ENCODE measurements at regions not wholly inside any gene's neighbourhood (a gene's known extent, or its start where the extent isn't known, plus 50 kb on each side); places are given as distances from the start of the nearest gene placed in this dataset.

DNA sequence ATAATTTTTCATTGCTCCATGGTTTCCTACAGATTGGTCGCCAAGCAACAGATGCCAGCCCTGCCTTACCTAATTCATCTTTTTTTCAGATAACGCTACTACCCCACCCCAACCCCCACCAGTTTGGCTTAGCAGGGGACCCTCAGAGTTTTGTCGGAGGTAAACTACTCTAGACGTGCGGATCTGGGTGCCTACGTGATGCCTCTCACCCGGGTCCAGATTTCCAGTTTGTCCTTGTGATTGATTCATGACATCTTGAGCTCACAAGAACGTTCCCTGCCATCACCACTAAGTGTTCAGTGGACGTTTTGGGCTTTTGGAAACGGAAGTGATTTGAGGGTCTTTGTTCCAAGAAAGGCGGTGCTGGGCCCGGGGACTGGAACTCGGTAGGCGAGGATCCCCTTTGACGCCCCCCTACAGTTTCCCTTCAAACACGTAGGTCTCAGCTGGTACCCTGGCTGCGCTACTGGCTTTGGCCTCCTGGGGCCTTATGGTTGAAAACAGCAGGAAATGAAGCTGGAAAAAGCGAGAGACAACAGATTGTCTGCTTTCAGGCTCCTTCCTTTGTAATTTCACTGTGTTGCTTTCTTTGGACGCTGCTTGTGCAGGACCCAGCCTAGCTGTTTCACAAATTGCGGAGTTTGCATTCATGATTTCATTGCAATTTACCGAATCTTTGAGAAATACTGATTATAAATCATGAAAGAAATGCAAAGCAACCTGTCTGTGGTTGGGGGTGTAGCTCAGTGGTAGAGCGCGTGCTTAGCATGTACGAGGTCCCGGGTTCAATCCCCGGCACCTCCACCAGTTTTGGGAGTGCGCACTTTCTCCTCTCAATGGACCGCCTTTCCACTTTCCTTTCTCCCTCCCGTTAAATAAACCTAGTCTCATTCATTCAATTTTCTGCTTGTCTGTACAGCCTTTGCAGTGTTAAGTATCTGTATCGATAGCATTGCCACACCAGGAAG lies 81.0 kb downstream of the GPX5 start:
- Histone ChIP-seq H3K4me2 (ENCODE audit: unreplicated experiment) (peak overlapping the region; percentile 86), H3K36me3 (ENCODE audit: low read depth) (no peaks in the 10 kb centered on the region), H3K27me3 (replicated peaks; ENCODE audit: insufficient read depth) (no peaks in the 10 kb centered on the region), H3K27ac (no peak overlapping the region), H3K9me3 (ENCODE audit: low read depth) (no peaks in the 10 kb centered on the region), H3K9me2 (ENCODE audit: insufficient read depth) (no peaks in the 10 kb centered on the region), H3K4me3 (peak overlapping the region; percentile 76), H4K20me1 (ENCODE audit: insufficient read depth) (no peaks in the 10 kb centered on the region), H3F3A (ENCODE audit: insufficient read depth) (no peaks in the 10 kb centered on the region), H3K4me1 (ENCODE audit: insufficient read depth) (no peaks in the 10 kb centered on the region), H3K79me2 (ENCODE audit: insufficient read depth) (no peaks in the 10 kb centered on the region), H2AFZ (peak overlapping the region; percentile 74), H3K9ac (no peak overlapping the region)
- in situ Hi-C loops (cut with MboI), result no loop called here
- 2 to 3% methylated on average over 30 of the region's 30 CpGs for WGBS, 2 experiments (ENCODE audit: low coverage in 1 of 2, low lambda C conversion rate in 2 of 2, missing lambda C conversion rate in 2 of 2)
- peak; percentile 75 for DNase-seq
- no peak for TF ChIP-seq EZH2phosphoT487 (IDR thresholded peaks at IDR 0.05; ENCODE audit: insufficient read depth, low read depth)
- no peak for TF ChIP-seq EZH2 (IDR thresholded peaks at IDR 0.05; ENCODE audit: insufficient read depth, poor library complexity, severe bottlenecking)

DNA sequence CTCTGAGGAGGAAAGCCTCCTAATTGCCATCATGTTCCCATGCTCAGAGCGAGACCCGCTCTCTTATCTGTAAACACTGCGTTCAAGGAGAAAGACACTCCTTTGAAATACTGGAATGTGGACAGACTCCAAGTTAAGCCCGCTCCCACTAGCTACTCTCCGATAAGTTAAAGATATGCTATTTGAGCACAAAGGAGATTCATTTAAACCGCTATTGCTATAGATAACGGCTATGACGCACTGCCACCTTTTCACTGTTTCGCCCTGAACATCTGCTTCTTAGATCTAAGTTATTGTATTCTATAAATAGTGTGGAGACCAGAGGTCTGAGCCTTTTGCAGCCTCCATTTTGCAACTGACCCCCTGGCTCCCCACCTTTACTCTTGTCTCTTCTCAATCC lies 82.3 kb downstream of the GPX5 start:
- H3K9me2 ChIP-seq (ENCODE audit: insufficient read depth), result no peaks in the 10 kb centered on the region
- in situ Hi-C loops (cut with MboI), result no loop called here
- no peak overlapping the region for H3K27ac ChIP-seq
- H3K4me3 ChIP-seq, result no peak overlapping the region
- no peaks in the 10 kb centered on the region for H3K4me1 ChIP-seq (ENCODE audit: insufficient read depth)
- no peak overlapping the region for H3K4me2 ChIP-seq (ENCODE audit: unreplicated experiment)
- no peaks in the 10 kb centered on the region for H4K20me1 ChIP-seq (ENCODE audit: insufficient read depth)
- no peak overlapping the region for H2AFZ ChIP-seq
- H3K9me3 ChIP-seq (ENCODE audit: low read depth), result no peaks in the 10 kb centered on the region
- H3F3A ChIP-seq (ENCODE audit: insufficient read depth), result no peaks in the 10 kb centered on the region
- no peaks in the 10 kb centered on the region for H3K79me2 ChIP-seq (ENCODE audit: insufficient read depth)
- H3K27me3 ChIP-seq (replicated peaks; ENCODE audit: insufficient read depth), result peaks cover 5% of the 10 kb centered on the region; the same call in 1 of the 2 replicates
- no peak for TF ChIP-seq EZH2phosphoT487 (IDR thresholded peaks at IDR 0.05; ENCODE audit: insufficient read depth, low read depth)
- TF ChIP-seq EZH2 (IDR thresholded peaks at IDR 0.05; ENCODE audit: insufficient read depth, poor library complexity, severe bottlenecking), result no peak
- H3K9ac ChIP-seq, result no peak overlapping the region
- no peaks in the 10 kb centered on the region for H3K36me3 ChIP-seq (ENCODE audit: low read depth)
- no peak for DNase-seq
- WGBS, 2 experiments (ENCODE audit: low coverage in 1 of 2, low lambda C conversion rate in 2 of 2, missing lambda C conversion rate in 2 of 2), result 67 to 69% methylated on average over 9 of the region's 9 CpGs

DNA sequence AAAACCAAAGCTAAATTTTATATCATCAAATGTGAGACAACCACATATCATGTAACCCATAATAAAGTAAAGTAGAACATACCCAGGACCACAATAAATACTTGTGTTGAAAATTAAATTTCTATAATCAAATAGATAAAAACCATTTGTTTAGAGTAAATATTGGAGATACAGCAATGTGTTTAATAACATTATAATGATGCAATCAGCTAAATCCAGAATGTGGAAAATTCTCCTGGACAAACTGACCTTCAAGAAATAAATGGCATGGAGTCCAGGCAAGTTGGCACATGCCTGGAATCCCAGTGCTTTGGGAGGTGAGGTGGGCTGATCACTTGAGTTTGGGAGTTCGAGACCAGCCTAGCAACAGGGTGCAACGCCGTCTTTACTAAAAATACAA lies 84.0 kb downstream of the GPX5 start:
- in situ Hi-C loops (cut with MboI), result no loop called here

DNA sequence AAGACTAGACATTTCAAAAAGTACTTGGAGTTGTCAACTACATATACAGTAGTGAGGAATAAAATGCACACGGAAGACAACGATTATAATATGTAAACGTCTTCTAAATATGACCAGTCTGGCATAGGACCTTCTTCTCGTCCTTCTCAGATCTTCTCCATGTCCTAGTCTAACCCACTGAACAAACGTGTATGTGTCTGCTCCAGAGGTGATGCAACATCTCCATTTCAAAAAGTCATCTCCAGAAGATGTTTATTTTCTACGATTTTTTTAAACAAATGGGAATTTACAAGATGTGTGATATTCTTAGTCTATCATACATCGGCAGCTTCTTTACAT lies 89.9 kb downstream of the GPX5 start:
- H3K9me3 ChIP-seq (ENCODE audit: low read depth), result no peaks in the 10 kb centered on the region
- 51 to 59% methylated on average over 7 of the region's 7 CpGs for WGBS, 2 experiments (ENCODE audit: low coverage in 1 of 2, low lambda C conversion rate in 2 of 2, missing lambda C conversion rate in 2 of 2)
- TF ChIP-seq EZH2phosphoT487 (IDR thresholded peaks at IDR 0.05; ENCODE audit: insufficient read depth, low read depth), result no peak
- TF ChIP-seq EZH2 (IDR thresholded peaks at IDR 0.05; ENCODE audit: insufficient read depth, poor library complexity, severe bottlenecking), result no peak
- no peaks in the 10 kb centered on the region for H3K9me2 ChIP-seq (ENCODE audit: insufficient read depth)
- H3K4me2 ChIP-seq (ENCODE audit: unreplicated experiment), result no peak overlapping the region
- in situ Hi-C loops (cut with MboI), result no loop called here
- H3K4me1 ChIP-seq (ENCODE audit: insufficient read depth), result no peaks in the 10 kb centered on the region
- no peak overlapping the region for H3K27ac ChIP-seq
- H3K27me3 ChIP-seq (replicated peaks; ENCODE audit: insufficient read depth), result peaks cover 6% of the 10 kb centered on the region; the same call in 1 of the 2 replicates
- DNase-seq, result no peak
- H3K9ac ChIP-seq, result no peak overlapping the region
- no peaks in the 10 kb centered on the region for H4K20me1 ChIP-seq (ENCODE audit: insufficient read depth)
- no peaks in the 10 kb centered on the region for H3K36me3 ChIP-seq (ENCODE audit: low read depth)
- no peaks in the 10 kb centered on the region for H3K79me2 ChIP-seq (ENCODE audit: insufficient read depth)
- no peak overlapping the region for H2AFZ ChIP-seq
- H3F3A ChIP-seq (ENCODE audit: insufficient read depth), result no peaks in the 10 kb centered on the region
- H3K4me3 ChIP-seq, result no peak overlapping the region

More for the DNA sequence above, 84.0 kb downstream of the GPX5 start:
- Histone ChIP-seq H2AFZ (no peak overlapping the region), H3K4me1 (ENCODE audit: insufficient read depth) (no peaks in the 10 kb centered on the region), H3K9me3 (ENCODE audit: low read depth) (no peaks in the 10 kb centered on the region), H3K27ac (no peak overlapping the region), H3K9ac (no peak overlapping the region), H3K36me3 (ENCODE audit: low read depth) (no peaks in the 10 kb centered on the region), H3K4me3 (no peak overlapping the region), H3K79me2 (ENCODE audit: insufficient read depth) (no peaks in the 10 kb centered on the region), H3K4me2 (ENCODE audit: unreplicated experiment) (no peak overlapping the region), H3F3A (ENCODE audit: insufficient read depth) (no peaks in the 10 kb centered on the region), H3K9me2 (ENCODE audit: insufficient read depth) (no peaks in the 10 kb centered on the region), H4K20me1 (ENCODE audit: insufficient read depth) (no peaks in the 10 kb centered on the region), H3K27me3 (replicated peaks; ENCODE audit: insufficient read depth) (peaks cover 5% of the 10 kb centered on the region; the same call in 1 of the 2 replicates)
- DNase-seq, result no peak
- 59 to 61% methylated on average over 3 of the region's 3 CpGs for WGBS, 2 experiments (ENCODE audit: low coverage in 1 of 2, low lambda C conversion rate in 2 of 2, missing lambda C conversion rate in 2 of 2)
- TF ChIP-seq EZH2 (IDR thresholded peaks at IDR 0.05; ENCODE audit: insufficient read depth, poor library complexity, severe bottlenecking) (no peak), EZH2phosphoT487 (IDR thresholded peaks at IDR 0.05; ENCODE audit: insufficient read depth, low read depth) (no peak)

Measured in GM23248 (cell line).